ENCODE measurements at regions not wholly inside any gene's neighbourhood (a gene's known extent, or its start where the extent isn't known, plus 50 kb on each side); places are given as distances from the start of the nearest gene placed in this dataset.

GRCh38 chr2:16149349-16150243 lies 209.2 kb downstream of the MYCN start:
- CTCF ChIA-PET, result interaction anchor here (0.6 kb wide), 1 partner anchor 303 kb away, joined by 3 read pairs; no protein-coding TSS in a partner anchor
- POLR2A ChIA-PET, result interaction anchor here (0.6 kb wide), 1 partner anchor 98 kb away, joined by 3 read pairs; no protein-coding TSS in a partner anchor
- Histone ChIP-seq H3K36me3 (ENCODE audit: control insufficient read depth in 2 of 2, insufficient read depth in 1 of 2, low read length in 2 of 2) (no peaks in the 10 kb centered on the region), H3K9me3 (ENCODE audit: control insufficient read depth, insufficient read depth, low read depth, low read length) (no peaks in the 10 kb centered on the region), H3K27ac (ENCODE audit: extremely low read depth, low read depth, low read length) (no peak overlapping the region), H3K4me1 (ENCODE audit: control insufficient read depth, insufficient read depth, low read length) (no peaks in the 10 kb centered on the region), H3K4me3 (ENCODE audit: low read depth, low read length) (no peak overlapping the region)
- TF ChIP-seq ZBTB17 (tag by site-specific recombination; IDR thresholded peaks at IDR 0.05), result no peak
- TF ChIP-seq ZNF501 (tag by site-specific recombination; IDR thresholded peaks at IDR 0.05), result no peak
- no peak for TF ChIP-seq ZNF341 (tag by site-specific recombination; IDR thresholded peaks at IDR 0.05; ENCODE audit: low read depth)
- TF ChIP-seq BCL11B (tag by site-specific recombination; IDR thresholded peaks at IDR 0.05; ENCODE audit: low read depth), result no peak
- no peak for TF ChIP-seq ZNF214 (tag by site-specific recombination; IDR thresholded peaks at IDR 0.05; ENCODE audit: borderline replicate concordance)
- TF ChIP-seq, protein P1, sequence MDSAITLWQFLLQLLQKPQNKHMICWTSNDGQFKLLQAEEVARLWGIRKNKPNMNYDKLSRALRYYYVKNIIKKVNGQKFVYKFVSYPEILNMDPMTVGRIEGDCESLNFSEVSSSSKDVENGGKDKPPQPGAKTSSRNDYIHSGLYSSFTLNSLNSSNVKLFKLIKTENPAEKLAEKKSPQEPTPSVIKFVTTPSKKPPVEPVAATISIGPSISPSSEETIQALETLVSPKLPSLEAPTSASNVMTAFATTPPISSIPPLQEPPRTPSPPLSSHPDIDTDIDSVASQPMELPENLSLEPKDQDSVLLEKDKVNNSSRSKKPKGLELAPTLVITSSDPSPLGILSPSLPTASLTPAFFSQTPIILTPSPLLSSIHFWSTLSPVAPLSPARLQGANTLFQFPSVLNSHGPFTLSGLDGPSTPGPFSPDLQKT (IDR thresholded peaks at IDR 0.05; ENCODE audit: borderline replicate concordance, low read depth, low read length), result no peak
- no peak for TF ChIP-seq ZSCAN5A (tag by site-specific recombination; IDR thresholded peaks at IDR 0.05)
- no peak for TF ChIP-seq INSM2 (tag by site-specific recombination; IDR thresholded peaks at IDR 0.05)
- no peak for TF ChIP-seq ZNF133 (tag by site-specific recombination; IDR thresholded peaks at IDR 0.05)
- no peak for TF ChIP-seq ZEB2 (tag by site-specific recombination; IDR thresholded peaks at IDR 0.05)
- TF ChIP-seq, protein P2, sequence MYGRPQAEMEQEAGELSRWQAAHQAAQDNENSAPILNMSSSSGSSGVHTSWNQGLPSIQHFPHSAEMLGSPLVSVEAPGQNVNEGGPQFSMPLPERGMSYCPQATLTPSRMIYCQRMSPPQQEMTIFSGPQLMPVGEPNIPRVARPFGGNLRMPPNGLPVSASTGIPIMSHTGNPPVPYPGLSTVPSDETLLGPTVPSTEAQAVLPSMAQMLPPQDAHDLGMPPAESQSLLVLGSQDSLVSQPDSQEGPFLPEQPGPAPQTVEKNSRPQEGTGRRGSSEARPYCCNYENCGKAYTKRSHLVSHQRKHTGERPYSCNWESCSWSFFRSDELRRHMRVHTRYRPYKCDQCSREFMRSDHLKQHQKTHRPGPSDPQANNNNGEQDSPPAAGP (tag by site-specific recombination; IDR thresholded peaks at IDR 0.05), result no peak
- no peak for TF ChIP-seq SP3 (tag by site-specific recombination; IDR thresholded peaks at IDR 0.05)
- no peak for TF ChIP-seq ZNF138 (tag by site-specific recombination; IDR thresholded peaks at IDR 0.05; ENCODE audit: borderline replicate concordance)
- no peak for TF ChIP-seq ZNF155 (tag by site-specific recombination; IDR thresholded peaks at IDR 0.05)
- TF ChIP-seq HIC1 (tag by site-specific recombination; IDR thresholded peaks at IDR 0.05), result no peak
- no peak for TF ChIP-seq ZBTB8A (tag by site-specific recombination; IDR thresholded peaks at IDR 0.05)
- no peak for TF ChIP-seq ZBTB20 (tag by site-specific recombination; IDR thresholded peaks at IDR 0.05)
- no peak for TF ChIP-seq GLIS2 (tag by site-specific recombination; IDR thresholded peaks at IDR 0.05)
- no peak for TF ChIP-seq ZNF830 (tag by site-specific recombination; IDR thresholded peaks at IDR 0.05; ENCODE audit: low read depth)
- TF ChIP-seq KLF7 (tag by site-specific recombination; IDR thresholded peaks at IDR 0.05; ENCODE audit: borderline replicate concordance), result no peak
